KMS-11 (cell line): ENCODE measurements at regions not wholly inside any gene's neighbourhood (a gene's known extent, or its start where the extent isn't known, plus 50 kb on each side); places are given as distances from the start of the nearest gene placed in this dataset.

ENCODE experiments used
- H2AFZ ChIP-seq: fragments of 200-600 bp; sonication (generic); 2 replicates; pipeline ENCODE4 v1.6.1; 2016; ENCODE audit warnings: antibody characterized with exemption, mixed run types, low read depth
- H3K27ac ChIP-seq: fragments of 200-600 bp; sonication (generic); 2 replicates; pipeline ENCODE4 v1.6.1; 2016; ENCODE audit warnings: mild to moderate bottlenecking, mixed run types
- H3K27me3 ChIP-seq: fragments of 200-600 bp; sonication (generic); 2 replicates; pipeline ENCODE4 v1.6.1; 2017; ENCODE audit warnings: mild to moderate bottlenecking, low read depth, mixed run types, moderate library complexity; ENCODE audit not compliant: insufficient read depth
- H3K36me3 ChIP-seq: fragments of 200-600 bp; sonication (generic); 2 replicates; pipeline ENCODE4 v1.6.1; 2017; ENCODE audit warnings: mild to moderate bottlenecking, mixed run types; ENCODE audit not compliant: insufficient read depth
- H3K4me1 ChIP-seq: fragments of 200-600 bp; sonication (generic); 2 replicates; pipeline ENCODE4 v1.6.1; 2016; ENCODE audit warnings: mild to moderate bottlenecking, low read depth, mixed run types; ENCODE audit not compliant: poor library complexity, severe bottlenecking
- H3K4me2 ChIP-seq: fragments of 200-600 bp; sonication (generic); 2 replicates; pipeline ENCODE4 v1.7.0; 2016; ENCODE audit warnings: mild to moderate bottlenecking, mixed run types
- H3K4me3 ChIP-seq: fragments of 200-600 bp; sonication (generic); IDR thresholded peaks from 2 replicates; pipeline ENCODE4 v1.6.1; 2017; ENCODE audit warnings: low read depth, low read length, mixed read lengths; ENCODE audit not compliant: insufficient read depth
- H3K79me2 ChIP-seq: fragments of 200-600 bp; sonication (generic); 2 replicates; pipeline ENCODE4 v1.6.1; 2016; ENCODE audit warnings: low read depth, mixed run types; ENCODE audit not compliant: insufficient read depth
- H3K9ac ChIP-seq: fragments of 200-600 bp; sonication (generic); 2 replicates; pipeline ENCODE4 v1.6.1; 2016; ENCODE audit warnings: mild to moderate bottlenecking, mixed run types
- H4K20me1 ChIP-seq: fragments of 200-600 bp; sonication (generic); 2 replicates; pipeline ENCODE4 v1.6.1; 2016; ENCODE audit warnings: mild to moderate bottlenecking, mixed run types; ENCODE audit not compliant: insufficient read depth
- TF ChIP-seq, protein P1 (sequence below): fragments of 200-600 bp; sonication (generic); conservative IDR thresholded peaks from 2 replicates; pipeline ENCODE4 v1.6.1; 2017; ENCODE audit warnings: low read depth, mild to moderate bottlenecking, antibody characterized with exemption, low read length, moderate library complexity, mixed read lengths

DNA sequence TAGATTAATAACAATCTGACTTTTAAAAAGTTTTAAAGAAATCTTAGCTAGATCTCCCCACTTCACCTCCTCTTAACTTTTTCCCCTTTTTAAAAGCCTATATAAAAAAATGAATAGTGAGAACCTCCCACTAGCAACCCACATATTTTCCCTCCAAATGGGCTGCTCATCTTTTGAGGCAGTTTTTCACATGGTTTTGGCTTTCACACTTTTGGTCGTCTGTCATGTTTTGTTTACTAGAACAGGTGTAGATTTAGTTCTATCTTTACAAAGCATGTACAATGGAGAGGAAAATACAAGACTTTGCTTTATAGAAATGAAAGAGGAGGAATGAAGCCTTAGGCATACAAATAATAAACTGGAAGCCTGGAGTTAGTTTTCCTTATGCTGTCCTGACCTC, 126.7 kb upstream of the EOMES start:
- Histone ChIP-seq H3K4me3 (no peak overlapping the region), H2AFZ (no peak overlapping the region), H3K36me3 (no peaks in the 10 kb centered on the region), H3K79me2 (no peaks in the 10 kb centered on the region), H3K27ac (no peak overlapping the region), H3K4me2 (no peak overlapping the region), H4K20me1 (no peaks in the 10 kb centered on the region), H3K4me1 (no peaks in the 10 kb centered on the region), H3K9ac (no peak overlapping the region), H3K27me3 (no peaks in the 10 kb centered on the region)
- TF ChIP-seq, protein P1, sequence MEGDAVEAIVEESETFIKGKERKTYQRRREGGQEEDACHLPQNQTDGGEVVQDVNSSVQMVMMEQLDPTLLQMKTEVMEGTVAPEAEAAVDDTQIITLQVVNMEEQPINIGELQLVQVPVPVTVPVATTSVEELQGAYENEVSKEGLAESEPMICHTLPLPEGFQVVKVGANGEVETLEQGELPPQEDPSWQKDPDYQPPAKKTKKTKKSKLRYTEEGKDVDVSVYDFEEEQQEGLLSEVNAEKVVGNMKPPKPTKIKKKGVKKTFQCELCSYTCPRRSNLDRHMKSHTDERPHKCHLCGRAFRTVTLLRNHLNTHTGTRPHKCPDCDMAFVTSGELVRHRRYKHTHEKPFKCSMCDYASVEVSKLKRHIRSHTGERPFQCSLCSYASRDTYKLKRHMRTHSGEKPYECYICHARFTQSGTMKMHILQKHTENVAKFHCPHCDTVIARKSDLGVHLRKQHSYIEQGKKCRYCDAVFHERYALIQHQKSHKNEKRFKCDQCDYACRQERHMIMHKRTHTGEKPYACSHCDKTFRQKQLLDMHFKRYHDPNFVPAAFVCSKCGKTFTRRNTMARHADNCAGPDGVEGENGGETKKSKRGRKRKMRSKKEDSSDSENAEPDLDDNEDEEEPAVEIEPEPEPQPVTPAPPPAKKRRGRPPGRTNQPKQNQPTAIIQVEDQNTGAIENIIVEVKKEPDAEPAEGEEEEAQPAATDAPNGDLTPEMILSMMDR, result no peak

DNA sequence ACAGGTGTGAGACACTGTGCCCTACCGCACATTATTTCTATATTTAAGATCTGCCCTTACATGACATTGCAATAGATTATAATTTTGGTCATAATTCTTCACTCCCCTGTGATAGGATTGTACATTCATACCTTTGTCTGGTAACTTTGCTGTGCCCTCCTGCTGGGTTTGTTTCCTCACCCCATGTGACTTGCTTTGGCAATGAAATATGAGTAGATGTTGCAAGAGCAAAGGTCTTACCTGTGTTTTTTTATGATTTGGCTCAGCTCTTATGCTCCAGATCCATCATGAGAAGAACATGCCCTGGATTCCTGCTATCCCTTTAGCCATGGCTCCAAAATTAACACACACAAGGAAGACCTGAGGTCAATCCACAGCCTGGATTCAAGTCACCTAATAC, 137.7 kb upstream of the EOMES start:
- H3K27ac ChIP-seq, result no peak overlapping the region

DNA sequence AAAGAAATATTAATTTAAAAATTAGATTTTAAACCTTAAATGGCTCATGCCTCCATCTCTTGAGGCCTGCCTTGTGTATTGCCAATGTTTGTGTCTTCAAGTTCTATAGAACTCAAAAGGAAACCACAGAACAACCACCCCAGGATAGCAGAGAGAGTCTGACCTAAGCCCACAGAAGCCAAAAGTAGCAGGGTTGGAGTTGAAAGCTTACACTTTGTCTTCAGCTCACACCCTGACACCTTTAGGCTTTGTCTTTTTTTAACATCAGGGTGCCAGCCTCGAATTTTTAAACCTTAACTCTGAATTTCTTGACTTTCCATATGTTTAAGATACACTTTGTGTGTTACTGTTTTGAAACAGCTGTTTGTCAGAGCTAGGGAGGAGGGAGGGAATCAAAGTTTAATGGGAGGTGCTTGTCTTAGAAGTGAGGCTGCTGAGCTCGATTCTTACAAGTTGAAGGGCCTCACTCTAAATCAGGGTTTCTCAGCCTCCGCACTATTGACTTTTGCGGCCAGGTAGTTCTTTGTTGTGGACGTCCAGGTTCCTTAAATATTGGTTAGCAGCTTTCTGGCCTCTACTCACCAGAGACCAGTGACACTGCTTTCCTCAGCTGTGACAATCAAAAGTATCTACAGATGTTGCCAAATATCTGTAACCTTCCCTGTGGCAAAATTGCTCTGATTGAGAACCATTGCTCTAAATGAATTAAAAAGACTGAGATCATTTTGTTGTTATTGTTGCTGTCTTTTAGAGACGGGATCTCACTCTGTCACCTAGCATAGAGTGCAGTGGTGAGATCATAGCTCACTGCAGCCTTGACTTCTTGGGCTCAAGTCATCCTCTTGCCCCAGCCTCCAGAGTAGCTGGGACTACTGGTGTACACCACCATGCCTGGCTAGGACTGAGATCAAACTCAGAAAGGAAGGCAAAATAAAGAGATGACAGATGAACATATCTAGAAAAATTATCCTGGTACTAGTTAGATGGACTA, 139.2 kb upstream of the EOMES start:
- Histone ChIP-seq H3K36me3 (no peaks in the 10 kb centered on the region), H3K4me2 (no peak overlapping the region), H3K9ac (no peak overlapping the region), H3K79me2 (no peaks in the 10 kb centered on the region), H3K27ac (no peak overlapping the region), H4K20me1 (no peaks in the 10 kb centered on the region), H2AFZ (no peak overlapping the region), H3K4me3 (no peak overlapping the region), H3K4me1 (no peaks in the 10 kb centered on the region), H3K27me3 (no peaks in the 10 kb centered on the region)
- TF ChIP-seq, protein P1, result no peak

More for the DNA sequence above, 137.7 kb upstream of the EOMES start:
- no peak overlapping the region for H2AFZ ChIP-seq
- TF ChIP-seq, protein P1, result no peak
- no peaks in the 10 kb centered on the region for H4K20me1 ChIP-seq
- H3K79me2 ChIP-seq, result no peaks in the 10 kb centered on the region
- H3K27me3 ChIP-seq, result no peaks in the 10 kb centered on the region
- H3K4me2 ChIP-seq, result no peak overlapping the region
- H3K4me3 ChIP-seq, result no peak overlapping the region
- no peaks in the 10 kb centered on the region for H3K4me1 ChIP-seq
- H3K9ac ChIP-seq, result no peak overlapping the region
- no peaks in the 10 kb centered on the region for H3K36me3 ChIP-seq

DNA sequence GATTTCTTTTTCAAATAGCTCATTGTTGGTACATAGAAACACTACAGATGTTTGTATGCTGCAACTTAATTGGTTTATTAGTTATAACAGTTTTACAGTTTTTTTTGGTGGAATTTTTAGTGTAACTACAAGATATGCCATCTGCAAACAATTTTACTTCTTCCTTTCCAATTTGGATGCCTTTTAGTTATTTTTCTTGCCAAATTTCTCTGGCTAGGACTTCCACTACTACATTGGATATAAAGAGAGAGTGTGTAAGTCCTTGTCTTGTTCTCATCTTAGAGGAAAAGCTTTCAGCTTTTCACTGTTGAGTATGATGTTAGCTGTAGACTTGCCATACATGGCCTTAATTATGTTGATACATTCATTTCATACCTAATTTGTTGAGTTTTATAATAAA, 143.6 kb upstream of the EOMES start:
- Histone ChIP-seq H3K4me3 (no peak overlapping the region), H3K36me3 (no peaks in the 10 kb centered on the region), H3K4me2 (no peak overlapping the region), H3K27me3 (no peaks in the 10 kb centered on the region), H2AFZ (no peak overlapping the region), H4K20me1 (no peaks in the 10 kb centered on the region), H3K79me2 (no peaks in the 10 kb centered on the region), H3K27ac (no peak overlapping the region), H3K4me1 (no peaks in the 10 kb centered on the region), H3K9ac (no peak overlapping the region)
- TF ChIP-seq, protein P1, result no peak
